Thymus (tissue), 11 donors: ENCODE measurements at regions not wholly inside any gene's neighbourhood (a gene's known extent, or its start where the extent isn't known, plus 50 kb on each side); places are given as distances from the start of the nearest gene placed in this dataset.

Experiments
- DNase-seq, 9 donors: peaks; one replicate each; pipeline ENCODE4 v3.0.0-alpha.2; 2013; ENCODE audit warnings: low spot score in 9 of 9, low read depth in 6 of 9, missing footprints in 1 of 9
- H3K27ac ChIP-seq, 2 donors: one replicate each; pipeline ENCODE4 v1.5.1; 2013; ENCODE audit warnings: control low read depth in 1 of 2, low read depth in 1 of 2, low read length in 1 of 2, mild to moderate bottlenecking in 1 of 2, moderate library complexity in 1 of 2
- H3K27me3 ChIP-seq, 2 donors: one replicate each; pipeline ENCODE4 v1.5.1; 2013; ENCODE audit warnings: low read length in 1 of 2; ENCODE audit not compliant: control insufficient read depth in 2 of 2, insufficient read depth in 1 of 2
- H3K36me3 ChIP-seq, 2 donors: one replicate each; pipeline ENCODE4 v1.5.1; 2013; ENCODE audit warnings: low read length in 1 of 2, mild to moderate bottlenecking in 1 of 2, moderate library complexity in 1 of 2; ENCODE audit not compliant: control insufficient read depth in 2 of 2, insufficient read depth in 2 of 2
- H3K4me1 ChIP-seq, 2 donors: one replicate each; pipeline ENCODE4 v1.5.1; 2013; ENCODE audit warnings: low read length in 2 of 2; ENCODE audit not compliant: control insufficient read depth in 2 of 2, insufficient read depth in 2 of 2
- H3K4me3 ChIP-seq, 2 donors: one replicate each; pipeline ENCODE4 v1.5.1; 2013; ENCODE audit warnings: low read length in 2 of 2, control low read depth in 1 of 2, mild to moderate bottlenecking in 1 of 2
- H3K9me3 ChIP-seq, 2 donors: one replicate each; pipeline ENCODE4 v1.5.1; 2013; ENCODE audit warnings: low read length in 1 of 2, mild to moderate bottlenecking in 1 of 2; ENCODE audit not compliant: control insufficient read depth in 2 of 2, insufficient read depth in 1 of 2
- WGBS: extraction: QIAGEN DNeasy Blood & Tissue Kit; methylation state at CpG from one replicate; pipeline ENCODE4 v1.1.7; 2013; 5-methylcytosine and 5-hydroxymethylcytosine counted together
- donor health status: healthy.

DNA sequence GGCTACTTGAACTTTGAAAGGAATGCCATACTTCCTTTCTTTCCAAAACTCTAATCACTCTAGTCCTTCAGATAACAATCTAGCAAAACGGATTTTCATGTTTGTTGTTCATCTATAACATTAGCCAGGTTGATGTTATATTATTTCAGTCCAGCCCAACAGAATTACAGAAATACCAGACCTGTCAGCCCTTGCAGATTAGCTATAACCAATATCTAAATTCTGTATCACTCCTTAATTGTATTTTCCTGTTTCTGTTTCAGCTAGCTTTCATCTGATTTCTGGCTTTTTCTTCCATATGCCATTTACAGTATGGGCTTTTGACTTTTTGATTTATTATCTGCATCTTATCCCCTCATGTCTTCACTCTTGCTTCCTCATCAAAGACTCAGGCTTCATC is 479.8 kb upstream of the CDH8 start:
- no peaks in the 10 kb centered on the region for H3K4me1 ChIP-seq
- 65% methylated on average over 1 of the region's 1 CpG for WGBS
- no peak overlapping the region for H3K4me3 ChIP-seq
- H3K36me3 ChIP-seq = no peaks in the 10 kb centered on the region
- no peaks in the 10 kb centered on the region for H3K9me3 ChIP-seq
- no peak for DNase-seq
- no peak overlapping the region for H3K27ac ChIP-seq
- no peaks in the 10 kb centered on the region for H3K27me3 ChIP-seq

DNA sequence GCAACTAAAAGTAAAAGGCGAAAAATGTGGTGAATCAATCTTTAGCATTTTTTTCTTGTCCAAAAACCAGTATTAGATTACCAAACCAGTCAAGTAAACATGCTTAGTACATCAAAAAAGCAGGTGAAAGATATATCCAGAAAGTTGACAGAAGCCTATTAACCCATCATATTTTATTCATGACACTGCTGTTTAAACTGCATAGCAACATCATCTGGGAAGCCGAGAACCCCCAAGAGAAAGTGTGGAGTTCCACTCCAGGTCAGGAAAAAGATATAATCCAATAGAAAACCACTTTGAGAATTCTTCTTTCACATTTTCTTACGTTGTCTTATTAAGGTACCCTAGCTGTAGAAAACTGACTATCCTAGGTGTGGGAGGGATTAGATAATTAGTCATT is 466.8 kb upstream of the CDH8 start:
- DNase-seq = no peak
- no peaks in the 10 kb centered on the region for H3K27me3 ChIP-seq
- no peak overlapping the region for H3K27ac ChIP-seq
- no peaks in the 10 kb centered on the region for H3K9me3 ChIP-seq
- no peaks in the 10 kb centered on the region for H3K4me1 ChIP-seq
- WGBS = 94% methylated on average over 3 of the region's 3 CpGs
- H3K36me3 ChIP-seq = no peaks in the 10 kb centered on the region
- no peak overlapping the region for H3K4me3 ChIP-seq

DNA sequence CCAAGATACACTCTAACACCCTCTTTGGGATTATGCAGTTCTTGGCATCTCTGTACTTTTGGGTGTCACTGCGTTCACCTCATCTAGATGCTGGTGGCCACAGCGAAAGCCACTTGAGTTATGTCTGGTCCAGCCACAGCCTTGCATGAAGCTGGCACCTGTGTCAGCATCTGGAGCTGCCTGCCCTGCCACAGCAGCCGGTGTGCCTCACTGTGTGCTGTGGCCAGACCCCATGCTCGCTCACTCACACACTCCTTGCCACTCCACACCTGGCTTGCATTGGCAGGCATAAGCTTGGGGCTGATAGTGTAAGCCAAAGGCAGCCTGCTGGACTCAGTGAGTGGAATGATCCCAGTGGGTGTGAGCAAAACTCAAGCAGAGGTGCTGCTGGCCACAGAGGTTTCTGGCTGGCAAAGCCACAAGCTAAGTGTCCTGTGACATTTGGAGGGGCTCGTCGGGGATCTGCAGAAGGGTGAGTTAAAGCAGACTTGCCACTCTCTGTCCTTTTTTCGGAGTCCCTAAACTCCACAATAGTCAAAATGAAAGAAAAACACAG is 442.7 kb upstream of the CDH8 start:
- DNase-seq = no peak
- Histone ChIP-seq H3K27ac (no peak overlapping the region), H3K27me3 (no peaks in the 10 kb centered on the region), H3K4me1 (no peaks in the 10 kb centered on the region), H3K9me3 (peaks cover 0 to 46% of the 10 kb centered on the region in 2 donors), H3K36me3 (no peaks in the 10 kb centered on the region), H3K4me3 (no peak overlapping the region)
- WGBS = 94% methylated on average over 7 of the region's 7 CpGs

DNA sequence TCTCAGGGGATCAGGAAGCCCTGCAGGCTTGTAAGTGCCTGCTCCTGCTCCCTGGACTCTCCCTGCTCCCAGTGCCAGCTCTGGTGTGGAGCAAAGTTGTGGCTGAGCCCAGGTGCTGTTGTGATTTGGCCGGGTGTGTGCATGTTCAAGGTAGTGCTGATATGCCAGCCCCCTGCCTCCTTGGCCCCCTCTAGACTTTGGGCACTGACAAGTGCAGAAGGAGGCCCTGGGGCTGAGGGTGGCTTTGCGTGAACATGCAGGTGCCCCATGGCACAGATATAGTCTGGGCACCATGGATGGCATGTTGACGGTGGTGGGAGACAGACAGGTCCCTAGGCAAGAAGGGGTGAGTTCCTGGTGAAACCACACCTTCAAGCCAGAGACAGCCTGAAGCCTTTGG is 441.6 kb upstream of the CDH8 start:
- Histone ChIP-seq H3K36me3 (no peaks in the 10 kb centered on the region), H3K9me3 (peaks cover 0 to 49% of the 10 kb centered on the region in 2 donors), H3K4me1 (no peaks in the 10 kb centered on the region), H3K27me3 (no peaks in the 10 kb centered on the region), H3K27ac (no peak overlapping the region), H3K4me3 (no peak overlapping the region)
- WGBS = 93% methylated on average over 3 of the region's 3 CpGs
- DNase-seq = no peak

DNA sequence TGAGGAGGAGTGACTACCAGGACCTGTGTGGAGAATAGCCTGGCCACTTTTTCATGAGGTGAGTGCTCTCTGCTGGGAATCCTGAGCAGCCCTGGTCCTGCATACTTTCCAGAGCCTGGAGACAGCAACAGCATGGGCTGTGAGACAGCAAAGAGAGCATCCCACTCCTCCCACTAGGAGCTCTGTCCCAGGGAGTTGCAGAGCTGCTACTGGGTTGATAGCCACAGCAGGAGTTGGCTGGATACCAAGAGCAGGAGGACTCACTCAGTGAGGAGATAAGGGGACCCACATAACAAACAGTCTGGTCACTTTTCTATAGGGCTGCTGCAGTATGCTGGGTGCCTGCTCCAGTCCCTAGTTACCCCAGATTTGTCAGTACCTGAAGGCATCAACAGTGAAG is 439.3 kb upstream of the CDH8 start:
- no peak for DNase-seq
- H3K36me3 ChIP-seq = no peaks in the 10 kb centered on the region
- H3K27me3 ChIP-seq = no peaks in the 10 kb centered on the region
- no peak overlapping the region for H3K4me3 ChIP-seq
- H3K9me3 ChIP-seq = peaks cover 0 to 56% of the 10 kb centered on the region in 2 donors
- H3K4me1 ChIP-seq = no peaks in the 10 kb centered on the region
- H3K27ac ChIP-seq = no peak overlapping the region

DNA sequence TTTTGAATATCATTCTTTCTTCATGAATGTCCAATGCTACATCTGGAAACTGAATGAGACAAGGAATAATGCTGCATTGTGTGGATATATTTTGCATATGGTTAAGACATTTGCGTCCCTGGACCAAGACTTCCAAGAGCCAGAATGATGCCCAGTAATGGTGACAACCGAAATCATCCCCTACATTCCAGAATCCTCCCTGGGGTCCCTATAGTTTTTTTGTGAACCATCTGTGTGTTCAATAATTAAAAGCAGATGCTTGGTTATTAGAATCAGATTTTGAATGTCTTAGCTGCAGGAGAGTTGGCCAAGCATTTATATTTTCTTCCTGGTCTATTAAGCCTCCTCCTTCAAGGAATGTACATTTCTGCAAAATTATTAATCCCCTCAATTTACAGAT is 426.7 kb upstream of the CDH8 start:
- no peak overlapping the region for H3K27ac ChIP-seq
- H3K4me3 ChIP-seq = no peak overlapping the region
- no peak for DNase-seq
- H3K27me3 ChIP-seq = no peaks in the 10 kb centered on the region
- no peaks in the 10 kb centered on the region for H3K36me3 ChIP-seq
- WGBS = 91% methylated on average over 2 of the region's 2 CpGs
- H3K4me1 ChIP-seq = no peaks in the 10 kb centered on the region
- peaks cover 0 to 3% of the 10 kb centered on the region in 2 donors for H3K9me3 ChIP-seq

DNA sequence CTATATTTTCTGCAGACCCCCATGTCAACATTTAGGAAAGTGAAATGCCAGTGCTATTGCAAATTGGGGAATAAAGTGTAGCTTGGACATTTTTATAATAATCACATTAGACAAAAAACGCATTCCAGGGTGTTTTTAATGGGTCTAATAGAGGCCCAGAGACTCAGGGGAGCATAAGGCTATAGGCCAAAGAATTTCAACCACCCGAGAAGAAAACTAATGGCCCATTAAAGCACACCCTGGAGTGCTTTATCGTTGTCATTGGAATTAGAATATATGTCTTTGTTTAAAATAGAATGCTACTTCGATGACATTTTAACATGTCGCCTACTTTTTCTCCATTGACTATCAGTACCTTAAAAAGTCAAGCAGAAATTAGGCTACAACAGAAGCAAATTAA is 414.1 kb upstream of the CDH8 start:
- Histone ChIP-seq H3K27me3 (no peaks in the 10 kb centered on the region), H3K27ac (no peak overlapping the region), H3K4me3 (no peak overlapping the region), H3K4me1 (no peaks in the 10 kb centered on the region), H3K36me3 (no peaks in the 10 kb centered on the region), H3K9me3 (peaks cover 0 to 4% of the 10 kb centered on the region in 2 donors)
- WGBS = 57% methylated on average over 5 of the region's 5 CpGs
- DNase-seq = no peak

DNA sequence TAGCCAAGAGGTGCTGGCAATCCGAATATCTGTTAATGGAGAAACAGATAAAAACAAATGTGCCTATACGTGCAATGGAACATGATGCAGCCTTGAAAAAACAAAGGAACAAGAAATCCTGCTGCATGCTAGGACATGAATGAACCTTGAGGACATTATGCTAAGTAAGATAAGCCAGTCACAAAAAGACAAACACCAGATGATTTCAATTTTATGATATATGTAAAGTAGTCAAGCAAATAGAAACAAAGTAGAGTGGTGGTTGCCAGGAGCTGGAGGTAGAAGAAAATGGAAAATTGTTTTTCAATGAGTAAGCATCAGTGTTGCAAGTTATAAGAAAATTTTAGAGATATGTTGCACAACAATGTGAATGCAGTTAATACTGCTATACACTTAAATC is 409.7 kb upstream of the CDH8 start:
- Histone ChIP-seq H3K36me3 (no peaks in the 10 kb centered on the region), H3K27ac (no peak overlapping the region), H3K9me3 (peaks cover 0 to 1% of the 10 kb centered on the region in 2 donors), H3K27me3 (no peaks in the 10 kb centered on the region), H3K4me1 (no peaks in the 10 kb centered on the region), H3K4me3 (no peak overlapping the region)
- 79% methylated on average over 2 of the region's 2 CpGs for WGBS
- no peak for DNase-seq

DNA sequence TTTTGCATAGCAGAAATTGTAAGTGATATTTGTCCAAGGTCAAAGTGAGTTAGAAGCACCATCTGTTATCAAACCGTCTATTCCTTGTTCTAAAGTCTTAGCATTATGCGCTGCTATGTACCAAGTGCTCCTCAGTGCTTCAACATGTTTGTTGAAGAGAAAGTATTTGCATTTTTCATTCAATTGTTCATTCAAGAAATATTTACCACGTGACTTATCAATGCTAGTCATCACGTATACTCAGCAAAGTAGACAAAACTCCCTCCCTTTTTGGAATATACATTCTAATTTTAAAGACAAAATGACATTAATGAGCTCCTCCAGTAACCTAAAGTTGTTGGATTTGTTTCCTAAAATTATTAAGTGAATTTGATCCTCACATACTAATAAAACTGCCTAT is 388.0 kb upstream of the CDH8 start:
- no peaks in the 10 kb centered on the region for H3K4me1 ChIP-seq
- no peak for DNase-seq
- 91% methylated on average over 4 of the region's 4 CpGs for WGBS
- no peak overlapping the region for H3K4me3 ChIP-seq
- no peak overlapping the region for H3K27ac ChIP-seq
- no peaks in the 10 kb centered on the region for H3K27me3 ChIP-seq
- H3K36me3 ChIP-seq = no peaks in the 10 kb centered on the region
- H3K9me3 ChIP-seq = no peaks in the 10 kb centered on the region

DNA sequence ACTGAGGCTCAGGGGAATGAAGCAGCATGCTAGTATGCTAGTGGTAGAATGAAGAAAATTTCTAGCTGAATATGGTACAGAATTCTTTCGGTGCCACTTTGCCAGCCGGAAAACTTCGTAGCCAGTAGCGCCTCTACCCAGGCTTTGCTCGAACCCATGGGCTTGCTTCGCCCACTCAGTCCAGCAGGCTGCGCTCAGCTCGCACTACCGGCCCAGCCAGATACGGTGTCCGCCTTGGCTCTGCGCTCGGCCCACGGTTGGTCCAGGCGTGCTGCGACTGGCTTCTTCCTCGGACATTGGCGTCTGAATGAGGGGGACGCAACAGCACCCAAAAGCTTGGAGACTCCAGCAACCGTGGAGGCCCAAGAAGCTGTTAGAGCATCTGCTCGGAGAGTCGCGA is 372.5 kb upstream of the CDH8 start:
- Histone ChIP-seq H3K27ac (no peak overlapping the region), H3K27me3 (no peaks in the 10 kb centered on the region), H3K4me3 (no peak overlapping the region), H3K9me3 (peaks cover 0 to 4% of the 10 kb centered on the region in 2 donors), H3K36me3 (no peaks in the 10 kb centered on the region), H3K4me1 (no peaks in the 10 kb centered on the region)
- DNase-seq = no peak
- WGBS = 60% methylated on average over 23 of the region's 23 CpGs
